Right atrium auricular region (tissue), 2 donors: ENCODE measurements at regions not wholly inside any gene's neighbourhood (a gene's known extent, or its start where the extent isn't known, plus 50 kb on each side); places are given as distances from the start of the nearest gene placed in this dataset.

Experiments
- DNase-seq: peaks from one replicate; pipeline ENCODE4 v3.0.0-alpha.2; 2019; ENCODE audit warnings: low spot score
- H3K27ac ChIP-seq, 2 donors: fragments of 200-600 bp; sonication (generic); 1 replicate in 1 of 2; 2 replicates in 1 of 2; pipeline ENCODE4 v1.5.1; 2016 to 2019
- H3K27me3 ChIP-seq, 2 donors: fragments of 200-600 bp; sonication (generic); one replicate each; pipeline versions ENCODE4 v1.5.1 to v1.6.0; 2017 to 2019
- H3K36me3 ChIP-seq: fragments of 200-600 bp; sonication (generic); one replicate; pipeline ENCODE4 v1.5.1; 2016
- H3K4me1 ChIP-seq, 2 donors: fragments of 200-600 bp; sonication (generic); one replicate each; pipeline versions ENCODE4 v1.5.1 to v1.6.0; 2017 to 2019
- H3K4me3 ChIP-seq, 2 donors: fragments of 200-600 bp; sonication (generic); 1 replicate in 1 of 2; 2 replicates in 1 of 2; pipeline ENCODE4 v1.5.1; 2017 to 2019; ENCODE audit warnings: mild to moderate bottlenecking in 1 of 2, moderate library complexity in 1 of 2
- H3K9me3 ChIP-seq, 2 donors: fragments of 200-600 bp; sonication (generic); one replicate each; pipeline ENCODE4 v1.5.1; 2019
- TF ChIP-seq, protein P1 (sequence below), 2 donors: fragments of 200-600 bp; sonication (generic); IDR thresholded peaks; one replicate each; pipeline ENCODE4 v1.5.1; 2019; ENCODE audit warnings: antibody characterized with exemption in 2 of 2

DNA sequence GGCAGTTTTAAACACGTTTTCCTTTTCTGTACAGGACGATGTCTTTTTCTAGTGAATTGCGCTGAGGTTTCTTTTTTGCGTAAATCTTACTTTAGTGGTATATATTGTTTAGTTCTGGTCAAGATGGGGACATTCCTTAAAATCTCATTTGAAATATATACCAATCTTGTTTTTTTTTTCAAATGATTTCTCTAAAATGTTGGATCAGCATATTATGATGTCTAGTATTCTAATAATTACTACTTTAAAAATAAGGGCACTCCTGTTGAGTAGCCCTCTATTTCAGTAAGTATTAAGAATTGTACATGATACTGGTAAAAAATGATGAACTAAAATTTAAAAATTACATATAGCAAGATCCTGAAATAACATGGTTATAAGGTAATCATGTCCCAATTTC lies 224.1 kb upstream of the ARHGAP24 start:
- Histone ChIP-seq H3K36me3 (no peaks in the 10 kb centered on the region), H3K27me3 (no peaks in the 10 kb centered on the region), H3K27ac (no peak overlapping the region), H3K9me3 (peaks cover 0 to 18% of the 10 kb centered on the region in 2 donors), H3K4me3 (no peak overlapping the region), H3K4me1 (no peaks in the 10 kb centered on the region)
- DNase-seq = no peak
- TF ChIP-seq, protein P1, sequence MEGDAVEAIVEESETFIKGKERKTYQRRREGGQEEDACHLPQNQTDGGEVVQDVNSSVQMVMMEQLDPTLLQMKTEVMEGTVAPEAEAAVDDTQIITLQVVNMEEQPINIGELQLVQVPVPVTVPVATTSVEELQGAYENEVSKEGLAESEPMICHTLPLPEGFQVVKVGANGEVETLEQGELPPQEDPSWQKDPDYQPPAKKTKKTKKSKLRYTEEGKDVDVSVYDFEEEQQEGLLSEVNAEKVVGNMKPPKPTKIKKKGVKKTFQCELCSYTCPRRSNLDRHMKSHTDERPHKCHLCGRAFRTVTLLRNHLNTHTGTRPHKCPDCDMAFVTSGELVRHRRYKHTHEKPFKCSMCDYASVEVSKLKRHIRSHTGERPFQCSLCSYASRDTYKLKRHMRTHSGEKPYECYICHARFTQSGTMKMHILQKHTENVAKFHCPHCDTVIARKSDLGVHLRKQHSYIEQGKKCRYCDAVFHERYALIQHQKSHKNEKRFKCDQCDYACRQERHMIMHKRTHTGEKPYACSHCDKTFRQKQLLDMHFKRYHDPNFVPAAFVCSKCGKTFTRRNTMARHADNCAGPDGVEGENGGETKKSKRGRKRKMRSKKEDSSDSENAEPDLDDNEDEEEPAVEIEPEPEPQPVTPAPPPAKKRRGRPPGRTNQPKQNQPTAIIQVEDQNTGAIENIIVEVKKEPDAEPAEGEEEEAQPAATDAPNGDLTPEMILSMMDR (IDR thresholded peaks at IDR 0.05) = no peak

DNA sequence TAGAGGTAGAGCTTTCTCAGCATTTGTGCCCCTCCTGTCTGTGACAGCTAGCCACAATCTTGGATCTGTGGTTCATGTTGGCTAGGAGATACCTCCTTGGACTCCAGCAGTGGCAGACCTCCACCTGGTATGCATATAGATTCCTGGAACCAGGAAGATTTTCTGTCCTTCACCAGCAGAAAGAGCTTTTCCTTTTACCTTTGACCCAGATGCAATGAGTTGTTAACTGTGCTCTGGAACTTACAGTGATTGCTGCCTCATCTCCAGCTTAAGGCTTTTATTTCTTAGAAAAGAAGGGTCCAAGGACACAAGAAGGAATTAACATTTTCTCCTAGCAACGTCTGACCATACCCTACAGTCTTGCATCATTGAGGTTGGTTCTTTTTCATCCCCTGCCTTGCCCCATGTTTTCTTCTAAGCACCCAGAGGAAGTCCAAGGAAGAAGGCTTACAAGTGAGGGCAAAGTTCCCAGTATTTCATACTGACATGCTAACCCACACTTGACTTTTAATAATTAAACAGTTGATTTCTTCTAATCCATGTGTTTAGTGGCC lies 217.1 kb upstream of the ARHGAP24 start:
- DNase-seq = no peak
- TF ChIP-seq, protein P1 (IDR thresholded peaks at IDR 0.05) = no peak
- Histone ChIP-seq H3K4me3 (no peak overlapping the region), H3K36me3 (no peaks in the 10 kb centered on the region), H3K9me3 (peaks cover 0 to 18% of the 10 kb centered on the region in 2 donors), H3K4me1 (no peaks in the 10 kb centered on the region), H3K27me3 (no peaks in the 10 kb centered on the region), H3K27ac (no peak overlapping the region)

DNA sequence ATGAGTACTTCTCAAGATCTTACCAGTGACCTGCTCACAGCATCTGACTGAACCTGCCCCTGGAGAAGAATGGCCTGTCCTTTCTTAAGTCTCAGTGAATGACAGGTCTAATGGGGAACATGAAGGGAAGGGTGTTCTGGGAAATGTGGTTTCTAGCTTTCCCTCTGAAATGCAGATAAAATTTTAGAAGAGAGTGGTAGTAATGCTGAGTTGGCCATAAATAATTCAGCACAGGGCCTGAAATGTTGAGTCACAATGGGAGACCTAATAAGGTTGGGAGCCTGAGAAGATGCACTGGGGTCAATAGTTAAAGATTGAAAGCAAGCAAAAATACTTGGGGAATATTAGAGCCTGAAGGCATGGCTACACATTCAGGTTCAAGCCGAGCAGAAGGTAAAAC lies 214.9 kb upstream of the ARHGAP24 start:
- Histone ChIP-seq H3K36me3 (no peaks in the 10 kb centered on the region), H3K4me1 (no peaks in the 10 kb centered on the region)

DNA sequence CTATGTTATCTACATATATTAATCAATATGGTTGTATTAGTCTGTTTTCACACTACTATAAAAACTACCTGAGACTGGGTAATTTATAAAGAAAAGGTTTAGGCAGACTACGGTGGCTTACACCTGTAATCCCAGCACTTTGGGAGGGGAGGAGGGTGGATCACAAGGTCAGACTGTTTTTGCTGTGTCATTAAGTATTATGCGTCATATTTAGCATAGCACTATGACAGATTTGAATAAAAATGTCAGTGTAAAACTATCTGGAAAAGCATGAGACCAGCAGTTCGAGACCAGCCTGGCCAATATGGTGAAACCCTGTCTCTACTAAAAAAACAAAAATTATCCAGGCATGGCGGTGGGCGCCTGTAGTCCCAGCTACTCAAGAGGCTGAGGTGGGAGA lies 209.7 kb upstream of the ARHGAP24 start:
- no peak for DNase-seq
- no peaks in the 10 kb centered on the region for H3K36me3 ChIP-seq
- no peak overlapping the region for H3K4me3 ChIP-seq
- no peaks in the 10 kb centered on the region for H3K4me1 ChIP-seq
- H3K27ac ChIP-seq = no peak overlapping the region
- TF ChIP-seq, protein P1 (IDR thresholded peaks at IDR 0.05) = no peak
- no peaks in the 10 kb centered on the region for H3K9me3 ChIP-seq
- no peaks in the 10 kb centered on the region for H3K27me3 ChIP-seq

More for the DNA sequence above, 214.9 kb upstream of the ARHGAP24 start:
- TF ChIP-seq, protein P1 (IDR thresholded peaks at IDR 0.05) = no peak
- Histone ChIP-seq H3K4me3 (no peak overlapping the region), H3K27me3 (no peaks in the 10 kb centered on the region), H3K9me3 (peaks cover 0 to 4% of the 10 kb centered on the region in 2 donors), H3K27ac (no peak overlapping the region)
- no peak for DNase-seq

DNA sequence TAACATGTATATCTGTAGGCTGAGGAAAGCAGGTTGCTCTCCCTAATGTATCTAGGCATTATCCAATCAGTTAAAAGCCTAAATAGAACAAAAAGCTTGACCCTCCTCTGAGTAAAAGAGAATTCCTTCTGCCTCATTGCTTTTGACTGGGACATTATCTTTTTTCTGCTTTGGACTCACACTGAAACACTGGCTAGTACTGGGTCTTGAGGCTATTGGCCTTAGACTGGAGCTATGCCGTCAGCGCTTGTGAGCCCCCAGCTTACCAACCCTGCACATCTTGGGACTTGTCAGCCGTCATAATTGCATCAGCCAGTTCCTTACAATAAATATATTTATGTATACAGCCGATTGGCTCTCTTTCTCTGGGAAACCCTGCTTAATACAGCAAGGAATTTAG lies 206.8 kb upstream of the ARHGAP24 start:
- Histone ChIP-seq H3K9me3 (peaks cover 0 to under 1% of the 10 kb centered on the region in 2 donors), H3K4me3 (no peak overlapping the region), H3K27ac (no peak overlapping the region), H3K27me3 (no peaks in the 10 kb centered on the region), H3K36me3 (no peaks in the 10 kb centered on the region), H3K4me1 (no peaks in the 10 kb centered on the region)
- TF ChIP-seq, protein P1 (IDR thresholded peaks at IDR 0.05) = no peak
- DNase-seq = no peak

DNA sequence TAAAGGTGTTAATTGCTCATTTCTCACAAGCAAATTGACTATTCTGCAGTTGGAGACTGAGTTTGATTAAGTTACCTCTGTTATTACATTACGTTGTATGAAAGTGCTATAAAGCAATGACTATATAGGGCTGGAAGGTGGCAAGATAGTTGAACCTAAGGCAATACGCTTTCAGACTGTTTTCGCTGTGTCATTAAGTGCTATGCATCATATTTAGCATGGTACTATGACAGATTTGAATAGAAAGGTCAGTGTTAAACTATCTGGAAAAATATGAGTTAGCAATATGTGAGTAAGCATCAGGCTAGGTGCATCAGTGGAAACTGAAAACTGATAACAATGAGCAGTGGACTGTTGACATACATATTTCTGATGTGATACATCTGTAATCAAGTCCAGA lies 206.0 kb upstream of the ARHGAP24 start:
- TF ChIP-seq, protein P1 (IDR thresholded peaks at IDR 0.05) = no peak
- H3K27me3 ChIP-seq = no peaks in the 10 kb centered on the region

More for the DNA sequence above, 206.0 kb upstream of the ARHGAP24 start:
- no peak overlapping the region for H3K4me3 ChIP-seq
- H3K4me1 ChIP-seq = no peaks in the 10 kb centered on the region
- H3K9me3 ChIP-seq = peaks cover 0 to 8% of the 10 kb centered on the region in 2 donors
- no peak for DNase-seq
- no peaks in the 10 kb centered on the region for H3K36me3 ChIP-seq
- no peak overlapping the region for H3K27ac ChIP-seq
